HG03139 (cell line): ENCODE measurements at regions not wholly inside any gene's neighbourhood (a gene's known extent, or its start where the extent isn't known, plus 50 kb on each side); places are given as distances from the start of the nearest gene placed in this dataset.
A peak's percentile ranks its signal among the peaks of the same experiment; 100 is the strongest.

Experiments used
- ATAC-seq: cut with Tn5 transposase; IDR thresholded peaks from one replicate; pipeline ENCODE4 v1.9.1; 2021; ENCODE audit not compliant: unreplicated experiment

- ATAC-seq, result no peak
These were observed 178.2 kb upstream of the ZC3H12C start for GRCh38 chr11:109914809-109915653.

- no peak for ATAC-seq
These were observed 166.3 kb upstream of the ZC3H12C start for GRCh38 chr11:109926941-109927340.

- no peak for ATAC-seq
These were observed 163.9 kb upstream of the ZC3H12C start for GRCh38 chr11:109929308-109929707.

DNA sequence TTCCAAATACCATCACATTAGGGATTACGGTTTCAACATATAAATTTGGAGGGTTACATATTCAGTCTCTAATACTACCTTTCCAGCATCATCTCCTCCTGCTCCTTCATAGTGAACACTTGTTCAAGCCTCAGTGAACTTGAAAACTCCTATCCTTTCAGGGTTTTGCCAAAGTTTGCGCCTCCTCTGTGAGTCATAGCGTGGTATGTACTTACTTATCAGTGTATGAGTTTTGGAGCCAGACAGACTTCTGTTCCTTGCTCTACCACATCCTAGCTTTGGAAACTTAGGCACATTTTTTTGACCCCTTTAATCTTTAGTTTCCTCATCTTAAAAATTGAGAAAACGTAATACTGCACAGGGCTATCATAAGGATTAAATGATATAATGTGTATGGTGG, 160.1 kb upstream of the ZC3H12C start:
- ATAC-seq, result no peak

DNA sequence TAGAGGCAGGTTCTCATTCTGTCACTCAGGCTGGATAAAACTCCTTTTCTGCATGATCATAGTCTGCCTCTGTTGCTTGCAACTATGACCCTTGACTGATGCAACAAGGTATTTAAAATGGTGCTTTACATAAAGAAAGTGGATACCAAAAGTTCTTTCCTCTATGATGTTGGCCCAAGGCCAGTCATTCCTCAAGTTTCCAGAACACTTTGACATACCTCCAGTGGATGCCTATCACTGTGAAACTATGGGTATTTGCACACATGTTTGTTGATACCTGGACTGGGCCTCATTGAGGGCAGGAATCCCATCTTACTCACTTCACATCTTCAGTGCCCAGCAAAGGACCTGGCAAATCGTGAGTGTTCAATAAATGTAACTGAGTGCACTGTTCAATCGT, 159.0 kb upstream of the ZC3H12C start:
- no peak for ATAC-seq

DNA sequence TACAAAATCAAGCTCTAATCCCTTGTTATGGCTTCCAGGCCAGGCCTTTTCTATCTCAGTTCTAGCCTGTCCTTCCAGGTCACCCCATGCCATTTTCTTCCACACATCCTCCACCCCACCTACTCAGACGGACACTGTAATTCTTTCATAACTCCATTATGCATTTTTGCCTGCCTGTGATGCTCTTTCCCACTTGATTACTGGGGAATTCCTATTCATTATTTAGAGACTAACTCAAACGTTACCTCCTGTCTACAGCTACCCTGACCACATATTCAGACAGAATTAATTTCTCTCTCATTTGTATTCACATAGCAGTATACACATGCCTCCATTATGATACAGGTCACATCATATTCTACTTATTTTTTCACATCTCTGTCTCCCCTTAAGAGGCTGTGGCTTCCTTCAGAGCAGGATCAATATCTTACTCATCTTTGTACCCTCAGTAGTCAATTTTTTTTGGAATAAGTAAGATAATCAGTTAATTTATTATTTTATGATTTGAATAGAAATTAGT, 156.5 kb upstream of the ZC3H12C start:
- no peak for ATAC-seq

- no peak for ATAC-seq
These were observed 155.2 kb upstream of the ZC3H12C start for GRCh38 chr11:109937968-109938367.

DNA sequence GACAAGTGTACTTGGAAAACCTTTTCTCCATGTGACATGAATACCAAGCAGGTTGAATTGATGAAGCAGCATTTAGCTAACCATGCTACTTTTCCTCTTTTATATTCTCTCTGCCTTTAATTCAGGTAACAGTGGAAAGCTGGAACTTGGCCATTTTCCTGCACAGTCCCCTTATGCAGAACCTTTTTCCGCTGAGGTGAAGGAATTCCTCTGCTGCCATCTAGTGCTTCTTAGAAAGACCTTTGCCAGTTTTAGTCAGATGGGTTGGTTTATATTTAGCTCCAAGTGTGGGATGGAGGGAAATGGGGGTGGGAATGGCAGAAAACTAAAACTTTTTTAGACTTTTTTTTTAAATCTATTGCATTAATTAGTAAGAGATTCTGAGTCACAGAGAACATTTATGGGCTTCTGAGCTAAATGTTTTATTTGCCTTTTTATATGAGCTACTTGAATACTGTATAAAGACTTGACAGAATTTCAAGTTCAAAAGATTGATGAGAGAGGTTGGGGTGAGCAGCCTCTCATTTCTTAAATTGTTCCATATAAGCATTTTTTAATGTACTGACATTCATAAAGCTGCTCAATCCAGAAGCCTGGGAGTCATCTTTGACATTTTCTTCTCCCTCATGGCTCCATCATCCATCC, 153.9 kb upstream of the ZC3H12C start:
- no peak for ATAC-seq

DNA sequence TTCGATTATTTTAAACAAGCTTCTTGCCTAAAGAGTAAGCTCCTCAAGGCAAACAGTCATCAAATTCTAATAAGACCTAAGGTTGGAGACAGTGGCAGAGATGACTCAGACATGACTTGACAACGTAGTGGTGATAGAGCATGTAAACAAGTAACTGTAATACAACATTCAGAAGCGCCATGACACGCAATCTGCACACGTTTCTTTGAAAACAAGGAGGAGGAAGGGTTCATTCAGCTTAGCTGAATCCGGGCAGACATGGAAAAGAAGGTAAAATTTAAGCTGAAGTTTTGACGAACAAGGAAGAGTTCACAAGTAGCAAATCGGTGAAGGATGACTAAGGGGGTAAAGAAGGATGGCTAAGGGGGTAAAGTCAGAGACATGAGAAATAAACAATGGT, 152.4 kb upstream of the ZC3H12C start:
- no peak for ATAC-seq

DNA sequence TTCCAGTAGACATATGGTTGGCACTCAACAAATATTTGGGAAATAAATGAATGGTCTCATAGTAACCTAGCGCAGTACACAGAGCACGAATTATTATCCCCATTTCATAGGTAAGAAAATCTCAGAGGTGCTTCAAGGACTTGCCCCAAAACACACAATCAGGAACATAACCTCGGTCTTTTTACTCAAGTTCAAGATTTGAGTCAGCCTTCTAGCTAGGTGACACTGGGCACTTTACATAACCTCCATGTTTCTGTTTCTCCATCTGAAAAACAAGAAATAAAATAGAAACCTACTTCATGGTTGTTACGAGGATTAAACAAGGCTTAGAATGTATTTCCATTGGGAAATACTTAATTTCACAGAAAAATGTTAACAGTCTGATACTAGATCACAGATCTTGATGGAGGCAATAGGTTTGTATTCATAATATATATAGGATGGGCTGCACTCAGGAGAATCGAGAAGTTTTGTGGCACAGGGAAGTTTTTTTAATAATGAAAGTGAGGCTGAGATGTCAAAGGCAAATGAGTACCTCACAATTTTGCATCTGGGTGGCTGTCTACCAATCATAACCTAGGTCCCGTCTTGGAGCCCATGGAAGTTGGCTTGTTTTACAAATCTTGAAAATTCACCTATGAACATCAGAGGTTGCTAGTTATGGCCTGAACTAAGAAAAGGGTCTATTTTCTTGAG, 147.4 kb upstream of the ZC3H12C start:
- peak; percentile 59 for ATAC-seq

DNA sequence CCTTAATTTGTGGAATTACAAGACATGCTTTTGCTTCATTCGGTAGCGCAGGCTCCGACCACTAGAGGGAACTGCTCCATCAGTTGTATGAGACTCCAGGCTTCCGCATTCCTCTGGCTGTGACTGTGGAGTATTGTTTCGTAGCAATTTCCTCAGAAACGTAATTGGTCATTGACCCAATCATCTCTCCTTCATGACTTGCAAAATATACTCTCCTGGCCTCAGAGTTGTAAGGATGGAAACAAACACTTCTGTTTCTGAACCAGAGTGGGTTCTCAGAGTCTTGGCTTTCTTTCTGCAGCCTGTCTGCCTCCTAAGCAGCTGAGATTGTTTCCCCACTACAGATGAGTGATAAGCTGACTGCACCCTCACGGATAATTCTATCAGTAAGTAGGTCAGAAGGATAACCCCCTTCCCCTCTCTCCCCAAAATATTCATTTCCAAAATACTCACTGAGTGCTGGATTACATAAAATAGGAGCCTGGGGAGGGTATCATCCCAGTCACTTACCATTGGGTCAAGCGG, 146.8 kb upstream of the ZC3H12C start:
- peak; percentile 88 for ATAC-seq

DNA sequence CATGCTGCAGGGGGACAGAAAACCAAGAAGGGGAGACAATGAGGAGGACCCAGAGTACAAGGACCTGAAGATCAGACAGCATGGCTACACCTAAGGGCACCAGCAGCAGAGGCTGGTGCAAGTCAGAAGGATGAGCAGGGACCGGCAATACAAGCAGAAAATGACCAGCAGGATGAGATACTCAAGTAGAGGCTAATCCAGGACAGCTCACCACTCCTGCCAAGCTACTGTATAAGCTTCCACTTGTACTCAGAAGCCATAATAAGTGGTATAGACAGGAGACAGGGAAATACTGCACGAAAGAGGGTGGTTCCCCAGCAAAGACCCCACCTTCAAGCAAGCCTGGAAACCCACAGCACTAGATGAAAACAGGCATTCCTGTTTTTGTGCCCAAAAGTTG, 138.7 kb upstream of the ZC3H12C start:
- ATAC-seq, result no peak

GRCh38 chr11:109956124-109956793, 136.9 kb upstream of the ZC3H12C start:
- peak; percentile 78 for ATAC-seq

DNA sequence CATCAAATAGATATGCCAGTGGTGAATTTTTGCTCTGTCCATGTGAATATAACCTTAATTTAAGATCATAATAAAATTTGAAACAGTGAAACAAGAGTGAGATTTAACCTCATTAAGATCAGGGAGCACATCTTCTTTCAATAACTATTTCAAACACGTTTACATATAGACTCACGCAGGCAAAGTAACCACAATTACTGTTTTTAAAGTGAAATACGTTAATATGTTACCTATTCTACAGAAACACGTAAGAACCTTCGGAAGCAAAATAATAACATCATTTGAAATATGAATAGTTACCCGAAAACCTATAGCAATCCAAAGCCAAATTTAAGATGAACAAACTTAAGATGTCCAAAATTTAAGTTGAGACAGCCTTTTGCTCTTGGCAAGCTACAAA, 136.2 kb upstream of the ZC3H12C start:
- ATAC-seq, result peak; percentile 37

- ATAC-seq, result no peak
These were observed 135.6 kb upstream of the ZC3H12C start for GRCh38 chr11:109957601-109958000.

DNA sequence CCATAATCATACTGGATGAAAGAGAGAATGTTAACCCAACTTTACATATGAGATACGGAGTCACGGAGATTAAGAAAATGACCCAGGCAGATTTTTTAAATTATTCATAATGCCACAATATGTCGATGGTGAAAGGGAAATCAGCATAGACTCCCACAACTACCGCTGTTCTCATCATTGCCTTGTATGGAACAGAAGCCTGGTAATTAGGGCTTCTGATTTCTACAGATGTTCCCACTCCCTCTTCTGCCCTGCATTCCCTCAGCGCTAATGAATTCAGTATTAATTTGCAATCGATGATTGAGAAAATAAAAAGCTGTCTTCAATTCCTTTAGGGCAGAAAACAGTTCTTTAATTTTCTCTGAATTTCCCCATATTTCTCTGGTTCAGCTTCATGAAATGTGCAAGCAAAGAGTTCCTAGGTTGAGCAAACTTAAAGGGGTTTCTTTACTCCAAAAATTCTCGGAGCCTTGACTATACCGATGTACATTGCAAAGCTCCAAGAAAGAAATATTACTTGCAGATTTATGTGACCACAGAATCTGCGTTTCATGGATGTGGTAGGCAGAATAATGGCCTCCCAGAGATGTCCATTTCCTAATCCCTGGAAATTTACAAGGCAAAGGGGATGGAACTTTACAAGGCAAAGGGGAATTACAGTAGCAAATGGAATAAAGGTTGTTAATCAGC, 134.9 kb upstream of the ZC3H12C start:
- no peak for ATAC-seq

DNA sequence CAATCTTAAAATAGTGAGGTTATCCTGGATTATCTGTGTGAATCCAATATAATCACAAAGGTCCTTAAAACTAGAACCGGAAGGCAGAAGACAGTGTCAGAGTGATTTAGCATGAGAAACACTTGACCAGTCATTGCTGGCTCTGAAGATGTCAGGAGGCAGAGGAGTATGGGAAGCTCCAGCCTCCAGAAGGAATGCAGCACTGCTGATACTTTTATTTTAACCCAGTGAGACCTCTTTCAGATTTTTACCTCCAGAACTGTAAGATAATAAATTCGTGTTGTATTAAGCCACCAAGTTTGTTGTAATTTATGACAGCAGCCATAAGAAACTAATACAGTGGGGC, 134.4 kb upstream of the ZC3H12C start:
- no peak for ATAC-seq

DNA sequence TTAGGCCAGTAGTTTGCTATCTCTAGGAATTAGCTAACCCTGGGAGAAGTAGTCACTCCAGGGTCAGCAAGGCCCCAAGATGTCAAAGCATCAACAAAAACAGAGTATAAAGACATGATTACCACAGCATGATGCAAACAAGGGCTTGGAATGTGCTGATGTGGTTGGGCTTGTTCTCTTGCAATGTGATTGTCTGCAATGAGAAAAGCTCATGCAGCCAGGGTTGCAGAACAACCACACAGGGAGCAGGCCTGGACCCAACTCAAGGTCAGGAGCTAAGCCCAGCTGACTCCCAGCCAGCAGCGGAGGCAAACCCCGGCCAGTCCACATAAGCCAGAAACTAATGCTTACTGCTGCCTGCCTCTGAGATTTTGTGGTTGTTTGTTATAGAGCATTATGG, 132.4 kb upstream of the ZC3H12C start:
- no peak for ATAC-seq

DNA sequence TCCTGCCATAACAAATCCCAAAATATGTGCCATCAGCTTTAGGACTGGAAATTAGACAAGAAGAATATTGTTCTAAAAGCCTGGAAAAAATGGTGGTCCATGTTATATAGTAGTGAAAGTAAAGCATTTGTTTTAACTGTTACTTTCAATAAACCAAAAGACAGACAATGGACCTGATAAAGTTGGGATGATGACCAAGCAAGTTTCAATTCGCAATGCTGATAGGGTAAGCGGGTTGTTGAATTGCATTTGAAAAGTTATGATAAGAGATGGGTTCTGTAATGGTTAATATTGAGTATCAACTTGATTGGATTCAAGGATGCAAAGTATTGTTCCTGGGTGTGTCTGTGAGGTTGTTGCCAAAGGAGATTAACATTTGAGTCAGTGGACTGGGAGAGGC, 131.9 kb upstream of the ZC3H12C start:
- ATAC-seq, result no peak

GRCh38 chr11:109963101-109963500, 130.1 kb upstream of the ZC3H12C start:
- no peak for ATAC-seq
